ENCODE measurements at regions not wholly inside any gene's neighbourhood (a gene's known extent, or its start where the extent isn't known, plus 50 kb on each side); places are given as distances from the start of the nearest gene placed in this dataset.

- no peak overlapping the region for H3K4me3 ChIP-seq (ENCODE audit: low read depth, low read length)
- TF ChIP-seq, protein P1, sequence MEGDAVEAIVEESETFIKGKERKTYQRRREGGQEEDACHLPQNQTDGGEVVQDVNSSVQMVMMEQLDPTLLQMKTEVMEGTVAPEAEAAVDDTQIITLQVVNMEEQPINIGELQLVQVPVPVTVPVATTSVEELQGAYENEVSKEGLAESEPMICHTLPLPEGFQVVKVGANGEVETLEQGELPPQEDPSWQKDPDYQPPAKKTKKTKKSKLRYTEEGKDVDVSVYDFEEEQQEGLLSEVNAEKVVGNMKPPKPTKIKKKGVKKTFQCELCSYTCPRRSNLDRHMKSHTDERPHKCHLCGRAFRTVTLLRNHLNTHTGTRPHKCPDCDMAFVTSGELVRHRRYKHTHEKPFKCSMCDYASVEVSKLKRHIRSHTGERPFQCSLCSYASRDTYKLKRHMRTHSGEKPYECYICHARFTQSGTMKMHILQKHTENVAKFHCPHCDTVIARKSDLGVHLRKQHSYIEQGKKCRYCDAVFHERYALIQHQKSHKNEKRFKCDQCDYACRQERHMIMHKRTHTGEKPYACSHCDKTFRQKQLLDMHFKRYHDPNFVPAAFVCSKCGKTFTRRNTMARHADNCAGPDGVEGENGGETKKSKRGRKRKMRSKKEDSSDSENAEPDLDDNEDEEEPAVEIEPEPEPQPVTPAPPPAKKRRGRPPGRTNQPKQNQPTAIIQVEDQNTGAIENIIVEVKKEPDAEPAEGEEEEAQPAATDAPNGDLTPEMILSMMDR (IDR thresholded peaks at IDR 0.05; ENCODE audit: insufficient read depth, low read length, missing control alignments): no peak
- POLR2A ChIA-PET: no interaction called here
- no peak for DNase-seq (ENCODE audit: low read depth, low spot score)
- CTCF ChIA-PET: no interaction called here
Observed at GRCh38 chr6:156519940-156520339, 257.2 kb upstream of the ARID1B start.

GRCh38 chr6:156517088-156517487 lies 260.1 kb upstream of the ARID1B start:
- TF ChIP-seq, protein P1 (IDR thresholded peaks at IDR 0.05; ENCODE audit: insufficient read depth, low read length, missing control alignments): no peak
- ChIA-PET CTCF (no interaction called here), POLR2A (no interaction called here)
- no peak for DNase-seq (ENCODE audit: low read depth, low spot score)
- no peak overlapping the region for H3K4me3 ChIP-seq (ENCODE audit: low read depth, low read length)

GRCh38 chr6:156515242-156515641 lies 261.9 kb upstream of the ARID1B start:
- no peak overlapping the region for H3K4me3 ChIP-seq (ENCODE audit: low read depth, low read length)
- TF ChIP-seq, protein P1 (IDR thresholded peaks at IDR 0.05; ENCODE audit: insufficient read depth, low read length, missing control alignments): no peak
- ChIA-PET POLR2A (no interaction called here), CTCF (no interaction called here)
- DNase-seq (ENCODE audit: low read depth, low spot score): no peak

- ChIA-PET CTCF (no interaction called here), POLR2A (no interaction called here)
- TF ChIP-seq, protein P1 (IDR thresholded peaks at IDR 0.05; ENCODE audit: insufficient read depth, low read length, missing control alignments): no peak
- H3K4me3 ChIP-seq (ENCODE audit: low read depth, low read length): no peak overlapping the region
- DNase-seq (ENCODE audit: low read depth, low spot score): no peak
Observed at GRCh38 chr6:156513504-156513903, 263.7 kb upstream of the ARID1B start.

GRCh38 chr6:156511570-156511969 lies 265.6 kb upstream of the ARID1B start:
- TF ChIP-seq, protein P1 (IDR thresholded peaks at IDR 0.05; ENCODE audit: insufficient read depth, low read length, missing control alignments): no peak
- no peak overlapping the region for H3K4me3 ChIP-seq (ENCODE audit: low read depth, low read length)
- no peak for DNase-seq (ENCODE audit: low read depth, low spot score)
- POLR2A ChIA-PET: no interaction called here
- CTCF ChIA-PET: no interaction called here

GRCh38 chr6:156511051-156511450 lies 266.1 kb upstream of the ARID1B start:
- TF ChIP-seq, protein P1 (IDR thresholded peaks at IDR 0.05; ENCODE audit: insufficient read depth, low read length, missing control alignments): no peak
- H3K4me3 ChIP-seq (ENCODE audit: low read depth, low read length): no peak overlapping the region
- ChIA-PET CTCF (no interaction called here), POLR2A (no interaction called here)
- no peak for DNase-seq (ENCODE audit: low read depth, low spot score)
